RKO (cell line): ENCODE measurements at regions not wholly inside any gene's neighbourhood (a gene's known extent, or its start where the extent isn't known, plus 50 kb on each side); places are given as distances from the start of the nearest gene placed in this dataset.

Experiments
- DNase-seq: peaks from one replicate; pipeline ENCODE4 v3.0.0-alpha.2; 2016; ENCODE audit warnings: low spot score

GRCh38 chr4:128601991-128602695, 207.4 kb upstream of the JADE1 start:
- DNase-seq = no peak

- peak; percentile 83 for DNase-seq
Measured at GRCh38 chr4:128600996-128601871, 208.3 kb upstream of the JADE1 start.

GRCh38 chr4:128600410-128600809, 209.1 kb upstream of the JADE1 start:
- DNase-seq = no peak

- no peak for DNase-seq
Measured at GRCh38 chr4:128597500-128597899, 212.0 kb upstream of the JADE1 start.

- DNase-seq = no peak
Measured at GRCh38 chr4:128596853-128597252, 212.6 kb upstream of the JADE1 start.

- no peak for DNase-seq
Measured at GRCh38 chr4:128596115-128596514, 213.4 kb upstream of the JADE1 start.

GRCh38 chr4:128591482-128591881, 218.0 kb upstream of the JADE1 start:
- DNase-seq = no peak

- DNase-seq = no peak
Measured at GRCh38 chr4:128590773-128591172, 218.7 kb upstream of the JADE1 start.

GRCh38 chr4:128590034-128590740, 219.3 kb upstream of the JADE1 start:
- DNase-seq = no peak

- DNase-seq = no peak
Measured at GRCh38 chr4:128589384-128589965, 220.0 kb upstream of the JADE1 start.

GRCh38 chr4:128587382-128587781, 222.1 kb upstream of the JADE1 start:
- no peak for DNase-seq

- no peak for DNase-seq
Measured at GRCh38 chr4:128583753-128584712, 225.5 kb upstream of the JADE1 start.

GRCh38 chr4:128582427-128582870, 227.1 kb upstream of the JADE1 start:
- no peak for DNase-seq

GRCh38 chr4:128579154-128579853, 230.2 kb upstream of the JADE1 start:
- DNase-seq = no peak

- DNase-seq = no peak
Measured at GRCh38 chr4:128574706-128575105, 234.8 kb upstream of the JADE1 start.

- DNase-seq = peak; percentile 56
Measured at GRCh38 chr4:128573781-128574508, 235.6 kb upstream of the JADE1 start.

GRCh38 chr4:128572778-128573241, 236.7 kb upstream of the JADE1 start:
- DNase-seq = no peak

- peak; percentile 70 for DNase-seq
Measured at GRCh38 chr4:128571747-128572146, 237.8 kb upstream of the JADE1 start.

- peak; percentile 48 for DNase-seq
Measured at GRCh38 chr4:128570387-128570975, 239.0 kb upstream of the JADE1 start.
